ENCODE measurements at regions not wholly inside any gene's neighbourhood (a gene's known extent, or its start where the extent isn't known, plus 50 kb on each side); places are given as distances from the start of the nearest gene placed in this dataset.
"Not testable (repeated sequence)": the region's sequence is repeated elsewhere in the genome, so short reads cannot be mapped to it uniquely, and the experiment has no call there.

GRCh38 chrX:146054311-146054710 lies 236.7 kb downstream of the SLITRK2 start:
- Mint-ChIP-seq H3K4me1 (no peaks in the 10 kb centered on the region), H3K9me3 (peaks cover 0 to 3% (median 0%) of the 10 kb centered on the region in 3 donors), H3K27me3 (no peaks in the 10 kb centered on the region), H3K4me3 (no peak overlapping the region), H3K27ac (no peak overlapping the region), H3K36me3 (no peaks in the 10 kb centered on the region)
- DNase-seq (no peak), ATAC-seq (replicated peaks in 1 of 4) (no peak)
- ChIA-PET POLR2A (no interaction called here), CTCF (no interaction called here)
- Histone ChIP-seq H3K27me3 (replicated peaks in 1 of 2; ENCODE audit: control insufficient read depth in 2 of 2, extremely low read depth in 1 of 2, insufficient read depth in 2 of 2, low read length in 1 of 2) (no peaks in the 10 kb centered on the region), H3K4me1 (ENCODE audit: control insufficient read depth in 1 of 2, extremely low read depth in 1 of 2, insufficient read depth in 2 of 2, low read length in 2 of 2) (no peaks in the 10 kb centered on the region), H3K36me3 (ENCODE audit: control insufficient read depth in 2 of 2, extremely low read depth in 1 of 2, insufficient read depth in 1 of 2, low read length in 1 of 2) (no peaks in the 10 kb centered on the region), H3K27ac (ENCODE audit: low read length) (no peak overlapping the region), H3K9me3 (no peaks in the 10 kb centered on the region), H3K4me3 (ENCODE audit: control insufficient read depth in 1 of 2, extremely low read depth in 1 of 2, low read length in 1 of 2) (no peak overlapping the region)

DNA sequence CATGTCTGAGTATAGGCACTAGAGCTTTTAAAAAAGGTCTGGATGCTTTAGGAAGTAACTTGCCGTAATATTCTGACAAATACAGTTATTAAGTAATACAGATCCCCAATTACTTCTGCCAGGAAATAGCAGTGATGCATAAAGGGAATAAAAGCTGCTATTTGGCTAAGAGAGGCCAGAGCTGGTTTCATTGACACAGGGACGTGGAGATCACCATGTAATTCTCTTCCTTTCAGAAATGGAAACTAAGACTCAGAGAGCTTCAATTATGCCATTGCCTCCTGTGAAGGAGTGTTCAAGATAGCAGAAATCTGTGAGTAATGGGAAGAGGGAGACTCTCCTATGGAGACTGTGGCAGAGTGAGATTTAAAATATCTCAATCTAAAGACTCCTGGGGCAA lies 238.1 kb downstream of the SLITRK2 start:
- ATAC-seq (replicated peaks in 1 of 4), result no peak
- no peak overlapping the region for H3K4me3 Mint-ChIP-seq
- H3K27me3 Mint-ChIP-seq, result peaks cover 0 to 6% of the 10 kb centered on the region in 2 donors
- ChIA-PET CTCF (interaction anchor here in 1 of 2 donors (0.5 kb wide), 1 partner anchor 19 kb away, joined by 3 read pairs; no protein-coding TSS in a partner anchor), POLR2A (no interaction called here)
- H3K4me1 Mint-ChIP-seq, result no peaks in the 10 kb centered on the region
- H3K4me3 ChIP-seq (ENCODE audit: control insufficient read depth in 1 of 2, extremely low read depth in 1 of 2, low read length in 1 of 2), result no peak overlapping the region
- H3K27ac ChIP-seq (ENCODE audit: low read length), result no peak overlapping the region
- no peaks in the 10 kb centered on the region for H3K27me3 ChIP-seq (replicated peaks in 1 of 2; ENCODE audit: control insufficient read depth in 2 of 2, extremely low read depth in 1 of 2, insufficient read depth in 2 of 2, low read length in 1 of 2)
- no peaks in the 10 kb centered on the region for H3K36me3 ChIP-seq (ENCODE audit: control insufficient read depth in 2 of 2, extremely low read depth in 1 of 2, insufficient read depth in 1 of 2, low read length in 1 of 2)
- H3K9me3 Mint-ChIP-seq, result peaks cover 0 to 3% (median 0%) of the 10 kb centered on the region in 3 donors
- H3K27ac Mint-ChIP-seq, result no peak overlapping the region
- DNase-seq, result no peak
- whole genome bisulfite sequencing (ENCODE audit: insufficient coverage), result no CpG with 5 or more reads among the region's 2 CpGs
- H3K9me3 ChIP-seq, result no peaks in the 10 kb centered on the region
- no peaks in the 10 kb centered on the region for H3K4me1 ChIP-seq (ENCODE audit: control insufficient read depth in 1 of 2, extremely low read depth in 1 of 2, insufficient read depth in 2 of 2, low read length in 2 of 2)
- no peaks in the 10 kb centered on the region for H3K36me3 Mint-ChIP-seq

- ChIA-PET POLR2A (no interaction called here), CTCF (interaction anchor here in 1 of 2 donors (0.7 kb wide), 1 partner anchor 1318 kb away, joined by 3 read pairs; no protein-coding TSS in a partner anchor)
- Histone ChIP-seq H3K27me3 (replicated peaks in 1 of 2; ENCODE audit: control insufficient read depth in 2 of 2, extremely low read depth in 1 of 2, insufficient read depth in 2 of 2, low read length in 1 of 2) (no peaks in the 10 kb centered on the region), H3K4me3 (ENCODE audit: control insufficient read depth in 1 of 2, extremely low read depth in 1 of 2, low read length in 1 of 2) (no peak overlapping the region), H3K4me1 (ENCODE audit: control insufficient read depth in 1 of 2, extremely low read depth in 1 of 2, insufficient read depth in 2 of 2, low read length in 2 of 2) (no peaks in the 10 kb centered on the region), H3K27ac (ENCODE audit: low read length) (no peak overlapping the region), H3K9me3 (no peaks in the 10 kb centered on the region), H3K36me3 (ENCODE audit: control insufficient read depth in 2 of 2, extremely low read depth in 1 of 2, insufficient read depth in 1 of 2, low read length in 1 of 2) (no peaks in the 10 kb centered on the region)
- peaks cover 0 to 3% (median 0%) of the 10 kb centered on the region in 3 donors for H3K9me3 Mint-ChIP-seq
- no peak overlapping the region for H3K27ac Mint-ChIP-seq
- no CpG with 5 or more reads among the region's 3 CpGs for WGBS (ENCODE audit: insufficient coverage)
- H3K27me3 Mint-ChIP-seq, result peaks cover 0 to 8% of the 10 kb centered on the region in 2 donors
- H3K4me3 Mint-ChIP-seq, result no peak overlapping the region
- DNase-seq, result no peak
- no peak for ATAC-seq (replicated peaks in 1 of 4)
- H3K4me1 Mint-ChIP-seq, result no peaks in the 10 kb centered on the region
- no peaks in the 10 kb centered on the region for H3K36me3 Mint-ChIP-seq
These were observed 239.0 kb downstream of the SLITRK2 start for GRCh38 chrX:146056511-146057081.

DNA sequence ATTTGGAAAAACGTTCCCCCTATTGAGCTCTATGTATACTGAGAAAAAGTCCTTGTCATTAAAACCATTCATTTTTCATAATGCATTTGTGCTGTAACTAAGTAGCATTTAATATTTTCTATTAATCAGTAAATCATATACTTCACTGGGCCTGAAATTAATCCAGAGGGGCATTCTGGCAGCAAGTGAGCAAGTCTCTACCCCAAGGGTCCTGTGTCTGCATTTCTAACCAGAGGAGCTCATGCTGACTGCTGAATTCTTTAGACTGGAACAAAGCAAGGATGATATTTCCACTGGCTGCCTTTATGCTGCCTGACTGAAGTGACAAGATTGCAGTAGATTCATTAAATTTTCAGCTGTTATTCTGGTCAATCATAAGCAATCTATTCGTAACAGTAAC lies 246.5 kb downstream of the SLITRK2 start:
- no CpG with 5 or more reads among the region's 2 CpGs for WGBS (ENCODE audit: insufficient coverage)
- ChIA-PET POLR2A (no interaction called here), CTCF (no interaction called here)
- H3K9me3 ChIP-seq, result no peaks in the 10 kb centered on the region
- H3K4me1 ChIP-seq (ENCODE audit: control insufficient read depth in 1 of 2, extremely low read depth in 1 of 2, insufficient read depth in 2 of 2, low read length in 2 of 2), result no peaks in the 10 kb centered on the region
- H3K4me3 ChIP-seq (ENCODE audit: control insufficient read depth in 1 of 2, extremely low read depth in 1 of 2, low read length in 1 of 2), result no peak overlapping the region
- Mint-ChIP-seq H3K27ac (no peak overlapping the region), H3K4me3 (no peak overlapping the region), H3K9me3 (no peaks in the 10 kb centered on the region), H3K27me3 (peaks cover 0 to 11% of the 10 kb centered on the region in 2 donors), H3K36me3 (no peaks in the 10 kb centered on the region), H3K4me1 (no peaks in the 10 kb centered on the region)
- no peaks in the 10 kb centered on the region for H3K36me3 ChIP-seq (ENCODE audit: control insufficient read depth in 2 of 2, extremely low read depth in 1 of 2, insufficient read depth in 1 of 2, low read length in 1 of 2)
- no peaks in the 10 kb centered on the region for H3K27me3 ChIP-seq (replicated peaks in 1 of 2; ENCODE audit: control insufficient read depth in 2 of 2, extremely low read depth in 1 of 2, insufficient read depth in 2 of 2, low read length in 1 of 2)
- ATAC-seq (replicated peaks in 1 of 4), result no peak
- no peak for DNase-seq
- no peak overlapping the region for H3K27ac ChIP-seq (ENCODE audit: low read length)

GRCh38 chrX:146090732-146091131 lies 273.1 kb downstream of the SLITRK2 start:
- Mint-ChIP-seq H3K9me3 (peaks cover 0 to 7% (median 3%) of the 10 kb centered on the region in 3 donors), H3K27ac (no peak overlapping the region), H3K36me3 (no peaks in the 10 kb centered on the region), H3K4me1 (no peaks in the 10 kb centered on the region), H3K27me3 (peaks cover 0 to 3% of the 10 kb centered on the region in 2 donors), H3K4me3 (no peak overlapping the region)
- no peaks in the 10 kb centered on the region for H3K4me1 ChIP-seq (ENCODE audit: control insufficient read depth in 1 of 2, extremely low read depth in 1 of 2, insufficient read depth in 2 of 2, low read length in 2 of 2)
- no CpG with 5 or more reads among the region's 1 CpG for WGBS (ENCODE audit: insufficient coverage)
- H3K4me3 ChIP-seq (ENCODE audit: control insufficient read depth in 1 of 2, extremely low read depth in 1 of 2, low read length in 1 of 2), result no peak overlapping the region
- DNase-seq (no peak), ATAC-seq (replicated peaks in 1 of 4) (no peak)
- no peaks in the 10 kb centered on the region for H3K36me3 ChIP-seq (ENCODE audit: control insufficient read depth in 2 of 2, extremely low read depth in 1 of 2, insufficient read depth in 1 of 2, low read length in 1 of 2)
- POLR2A ChIA-PET, result no interaction called here
- CTCF ChIA-PET, result no interaction called here
- no peak overlapping the region for H3K27ac ChIP-seq (ENCODE audit: low read length)
- no peaks in the 10 kb centered on the region for H3K9me3 ChIP-seq
- no peaks in the 10 kb centered on the region for H3K27me3 ChIP-seq (replicated peaks in 1 of 2; ENCODE audit: control insufficient read depth in 2 of 2, extremely low read depth in 1 of 2, insufficient read depth in 2 of 2, low read length in 1 of 2)

- Histone ChIP-seq H3K27me3 (replicated peaks in 1 of 2; ENCODE audit: control insufficient read depth in 2 of 2, extremely low read depth in 1 of 2, insufficient read depth in 2 of 2, low read length in 1 of 2) (no peaks in the 10 kb centered on the region), H3K4me1 (ENCODE audit: control insufficient read depth in 1 of 2, extremely low read depth in 1 of 2, insufficient read depth in 2 of 2, low read length in 2 of 2) (no peaks in the 10 kb centered on the region), H3K27ac (ENCODE audit: low read length) (no peak overlapping the region), H3K36me3 (ENCODE audit: control insufficient read depth in 2 of 2, extremely low read depth in 1 of 2, insufficient read depth in 1 of 2, low read length in 1 of 2) (no peaks in the 10 kb centered on the region), H3K4me3 (ENCODE audit: control insufficient read depth in 1 of 2, extremely low read depth in 1 of 2, low read length in 1 of 2) (no peak overlapping the region), H3K9me3 (no peaks in the 10 kb centered on the region)
- ChIA-PET POLR2A (no interaction called here), CTCF (no interaction called here)
- WGBS (ENCODE audit: insufficient coverage), result no CpG with 5 or more reads among the region's 4 CpGs
- Mint-ChIP-seq H3K4me1 (no peaks in the 10 kb centered on the region), H3K27ac (no peak overlapping the region), H3K36me3 (no peaks in the 10 kb centered on the region), H3K27me3 (peaks cover 0 to 4% of the 10 kb centered on the region in 2 donors), H3K9me3 (peaks cover 0 to 7% (median 6%) of the 10 kb centered on the region in 3 donors), H3K4me3 (no peak overlapping the region)
- no peak for DNase-seq
- ATAC-seq (replicated peaks in 1 of 4), result no peak
These were observed 291.7 kb downstream of the SLITRK2 start for GRCh38 chrX:146109362-146109761.

GRCh38 chrX:146119074-146119473 lies 301.4 kb downstream of the SLITRK2 start:
- H3K4me1 ChIP-seq (ENCODE audit: control insufficient read depth in 1 of 2, extremely low read depth in 1 of 2, insufficient read depth in 2 of 2, low read length in 2 of 2); ATAC-seq (replicated peaks in 1 of 4); H3K36me3 ChIP-seq (ENCODE audit: control insufficient read depth in 2 of 2, extremely low read depth in 1 of 2, insufficient read depth in 1 of 2, low read length in 1 of 2); H3K27me3 Mint-ChIP-seq; H3K36me3 Mint-ChIP-seq; H3K4me3 ChIP-seq (ENCODE audit: control insufficient read depth in 1 of 2, extremely low read depth in 1 of 2, low read length in 1 of 2); H3K27ac Mint-ChIP-seq; CTCF ChIA-PET; DNase-seq; POLR2A ChIA-PET; H3K9me3 Mint-ChIP-seq; H3K27me3 ChIP-seq (replicated peaks in 1 of 2; ENCODE audit: control insufficient read depth in 2 of 2, extremely low read depth in 1 of 2, insufficient read depth in 2 of 2, low read length in 1 of 2); H3K4me3 Mint-ChIP-seq; H3K27ac ChIP-seq (ENCODE audit: low read length); H3K9me3 ChIP-seq; H3K4me1 Mint-ChIP-seq: not testable (repeated sequence)
- no CpG with 5 or more reads among the region's 5 CpGs for WGBS (ENCODE audit: insufficient coverage)

Data from T-cell (primary cell).